Endothelial cell (in vitro differentiated cells): ENCODE measurements at regions not wholly inside any gene's neighbourhood (a gene's known extent, or its start where the extent isn't known, plus 50 kb on each side); places are given as distances from the start of the nearest gene placed in this dataset.

Experiments used
- DNase-seq: peaks from one replicate; pipeline ENCODE4 v3.0.0; 2021; ENCODE audit warnings: low spot score
- H3K27ac Mint-ChIP-seq: one replicate; pipeline ENCODE4 v1.8.0; 2021; ENCODE audit warnings: mixed read lengths, inconsistent platforms; ENCODE audit not compliant: unreplicated experiment
- H3K27me3 Mint-ChIP-seq: one replicate; pipeline ENCODE4 v1.8.0; 2021; ENCODE audit warnings: mild to moderate bottlenecking, moderate library complexity, mixed read lengths, inconsistent platforms; ENCODE audit not compliant: unreplicated experiment
- H3K36me3 Mint-ChIP-seq: one replicate; pipeline ENCODE4 v1.8.0; 2021; ENCODE audit warnings: mild to moderate bottlenecking, low read depth, mixed read lengths, inconsistent platforms; ENCODE audit not compliant: unreplicated experiment
- H3K4me1 Mint-ChIP-seq: one replicate; pipeline ENCODE4 v1.8.0; 2021; ENCODE audit warnings: mild to moderate bottlenecking, mixed read lengths, inconsistent platforms; ENCODE audit not compliant: unreplicated experiment
- H3K4me3 Mint-ChIP-seq: one replicate; pipeline ENCODE4 v1.8.0; 2021; ENCODE audit warnings: mild to moderate bottlenecking, mixed read lengths, inconsistent platforms; ENCODE audit not compliant: unreplicated experiment
- H3K9me3 Mint-ChIP-seq: one replicate; pipeline ENCODE4 v1.8.0; 2021; ENCODE audit warnings: mixed read lengths, inconsistent platforms; ENCODE audit not compliant: unreplicated experiment
- CTCF ChIP-seq: fragments of 200-600 bp; sonication (generic); IDR thresholded peaks from one replicate; pipeline ENCODE4 v1.5.0; 2021; ENCODE audit warnings: antibody characterized with exemption; ENCODE audit not compliant: unreplicated experiment

GRCh38 chr20:17108896-17109295, 117.9 kb upstream of the PCSK2 start:
- H3K27ac Mint-ChIP-seq: no peak overlapping the region
- no peak overlapping the region for H3K4me3 Mint-ChIP-seq
- no peaks in the 10 kb centered on the region for H3K27me3 Mint-ChIP-seq
- no peaks in the 10 kb centered on the region for H3K36me3 Mint-ChIP-seq
- no peaks in the 10 kb centered on the region for H3K9me3 Mint-ChIP-seq
- DNase-seq: no peak
- TF ChIP-seq CTCF: no peak
- no peaks in the 10 kb centered on the region for H3K4me1 Mint-ChIP-seq

GRCh38 chr20:17109307-17109706, 117.5 kb upstream of the PCSK2 start:
- H3K36me3 Mint-ChIP-seq: no peaks in the 10 kb centered on the region

DNA sequence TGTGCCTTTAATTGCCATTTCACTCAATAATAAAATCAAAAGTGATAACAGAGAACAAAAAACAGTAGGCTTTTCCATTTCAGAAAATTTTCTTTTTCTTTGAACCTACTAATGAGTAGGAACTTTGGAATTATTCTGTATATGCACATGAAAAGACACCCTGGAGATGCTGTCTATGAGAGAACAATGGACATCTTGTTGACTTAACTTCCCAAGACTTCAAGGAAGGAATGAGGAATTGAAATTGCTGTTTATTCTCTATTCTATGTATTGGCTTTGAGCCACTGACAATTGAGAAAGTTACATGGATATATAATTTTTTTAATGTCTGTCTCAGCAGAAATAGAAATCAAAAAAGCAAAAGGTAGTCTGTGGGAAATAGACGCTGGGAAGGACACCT, 98.6 kb upstream of the PCSK2 start:
- no peak for TF ChIP-seq CTCF
- no peaks in the 10 kb centered on the region for H3K36me3 Mint-ChIP-seq
- H3K9me3 Mint-ChIP-seq: no peaks in the 10 kb centered on the region
- no peak overlapping the region for H3K27ac Mint-ChIP-seq
- H3K27me3 Mint-ChIP-seq: no peaks in the 10 kb centered on the region
- DNase-seq: no peak
- no peak overlapping the region for H3K4me3 Mint-ChIP-seq
- H3K4me1 Mint-ChIP-seq: no peaks in the 10 kb centered on the region

More at GRCh38 chr20:17109307-17109706, 117.5 kb upstream of the PCSK2 start:
- Mint-ChIP-seq H3K27ac (no peak overlapping the region), H3K4me3 (no peak overlapping the region), H3K27me3 (no peaks in the 10 kb centered on the region), H3K9me3 (no peaks in the 10 kb centered on the region), H3K4me1 (no peaks in the 10 kb centered on the region)
- DNase-seq: no peak
- no peak for TF ChIP-seq CTCF

GRCh38 chr20:17129089-17129488, 97.8 kb upstream of the PCSK2 start:
- no peaks in the 10 kb centered on the region for H3K27me3 Mint-ChIP-seq
- DNase-seq: no peak
- H3K4me1 Mint-ChIP-seq: no peaks in the 10 kb centered on the region
- H3K9me3 Mint-ChIP-seq: no peaks in the 10 kb centered on the region
- H3K36me3 Mint-ChIP-seq: no peaks in the 10 kb centered on the region
- TF ChIP-seq CTCF: no peak
- H3K27ac Mint-ChIP-seq: no peak overlapping the region
- H3K4me3 Mint-ChIP-seq: no peak overlapping the region

DNA sequence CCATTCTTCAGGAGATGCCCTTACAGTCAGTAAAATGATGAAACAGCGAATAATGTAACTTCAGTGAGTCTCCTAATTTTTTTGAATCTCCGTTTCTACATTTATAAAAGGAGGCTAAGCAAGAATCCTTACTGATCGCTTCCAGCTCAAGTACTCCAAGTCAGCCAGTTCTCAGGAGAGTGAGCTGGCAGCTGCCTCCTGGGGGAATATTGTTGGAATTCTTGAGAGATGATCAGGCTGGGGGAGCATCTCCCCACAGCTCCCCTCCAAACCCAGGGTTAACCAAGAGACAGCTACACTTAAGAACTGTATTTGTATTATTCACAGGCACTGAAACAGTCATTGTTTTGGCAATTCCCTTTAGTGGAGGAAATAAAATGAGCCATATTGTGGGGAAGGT, 89.1 kb upstream of the PCSK2 start:
- H3K9me3 Mint-ChIP-seq: no peaks in the 10 kb centered on the region
- no peak overlapping the region for H3K4me3 Mint-ChIP-seq
- H3K27me3 Mint-ChIP-seq: no peaks in the 10 kb centered on the region
- H3K27ac Mint-ChIP-seq: no peak overlapping the region
- no peak for TF ChIP-seq CTCF
- no peaks in the 10 kb centered on the region for H3K4me1 Mint-ChIP-seq
- DNase-seq: no peak
- no peaks in the 10 kb centered on the region for H3K36me3 Mint-ChIP-seq
